Suprapubic skin (tissue), 4 donors: ENCODE measurements at regions not wholly inside any gene's neighbourhood (a gene's known extent, or its start where the extent isn't known, plus 50 kb on each side); places are given as distances from the start of the nearest gene placed in this dataset.

Experiments used
- CTCF ChIP-seq, 2 donors: fragments of 200-600 bp in 1 of 2; fragments of 450-650 bp in 1 of 2; sonication (generic) in 1 of 2; IDR thresholded peaks; one replicate each; pipeline ENCODE4 v1.5.1; 2016 to 2019; ENCODE audit warnings: antibody characterized with exemption in 2 of 2, mild to moderate bottlenecking in 1 of 2, moderate library complexity in 1 of 2
- POLR2A ChIP-seq, 2 donors: fragments of 450-650 bp; IDR thresholded peaks; one replicate each; pipeline ENCODE4 v1.6.1; 2017; ENCODE audit warnings: antibody characterized with exemption in 2 of 2, mild to moderate bottlenecking in 2 of 2, moderate library complexity in 2 of 2
- POLR2AphosphoS5 ChIP-seq, 3 donors: sonication (generic); formaldehyde crosslinking; IDR thresholded peaks; one replicate each; pipeline ENCODE4 v1.6.1; 2017; ENCODE audit warnings: antibody characterized with exemption in 3 of 3

GRCh38 chr2:43110442-43110871 is 115.9 kb downstream of the ZFP36L2 start:
- no peak for TF ChIP-seq POLR2A (IDR thresholded peaks at IDR 0.05)
- TF ChIP-seq POLR2AphosphoS5 (IDR thresholded peaks at IDR 0.05), result no peak
- no peak for TF ChIP-seq CTCF (IDR thresholded peaks at IDR 0.05)
